Mesendoderm (in vitro differentiated cells): ENCODE measurements at regions not wholly inside any gene's neighbourhood (a gene's known extent, or its start where the extent isn't known, plus 50 kb on each side); places are given as distances from the start of the nearest gene placed in this dataset.

Experiments used
- DNase-seq: peaks from one replicate; pipeline ENCODE4 v3.0.0; 2013
- H2AK5ac ChIP-seq: 2 replicates; pipeline ENCODE4 v1.6.1; 2013; ENCODE audit warnings: low read length, inconsistent platforms
- H2BK120ac ChIP-seq: 2 replicates; pipeline ENCODE4 v1.6.1; 2013; ENCODE audit warnings: low read depth, mild to moderate bottlenecking, low read length, moderate library complexity, mixed read lengths
- H2BK15ac ChIP-seq: replicated peaks from 2 replicates; pipeline ENCODE4 v1.6.1; 2013; ENCODE audit warnings: low read depth, mild to moderate bottlenecking, moderate library complexity
- H2BK5ac ChIP-seq: 2 replicates; pipeline ENCODE4 v1.6.1; 2013; ENCODE audit warnings: low read length, inconsistent platforms
- H3K18ac ChIP-seq: 2 replicates; pipeline ENCODE4 v1.6.1; 2013; ENCODE audit warnings: mild to moderate bottlenecking, low read length, mixed read lengths
- H3K23ac ChIP-seq: one replicate; pipeline ENCODE4 v1.6.1; 2013; ENCODE audit warnings: low read length
- H3K27ac ChIP-seq: 2 replicates; pipeline ENCODE4 v1.5.1; 2013; ENCODE audit warnings: low read depth, mild to moderate bottlenecking, inconsistent platforms, low read length, moderate library complexity
- H3K27me3 ChIP-seq: 2 replicates; pipeline ENCODE4 v1.6.1; 2013; ENCODE audit warnings: low read length, control low read depth, mild to moderate bottlenecking, inconsistent platforms; ENCODE audit not compliant: insufficient read depth, poor library complexity
- H3K36me3 ChIP-seq: 2 replicates; pipeline ENCODE4 v1.6.1; 2013; ENCODE audit warnings: low read length, inconsistent platforms; ENCODE audit not compliant: control insufficient read depth, insufficient read depth
- H3K4ac ChIP-seq: one replicate; pipeline ENCODE4 v1.6.1; 2013; ENCODE audit warnings: low read depth, mild to moderate bottlenecking, low read length, moderate library complexity
- H3K4me1 ChIP-seq: 2 replicates; pipeline ENCODE4 v1.6.1; 2013; ENCODE audit warnings: low read depth, low read length, inconsistent platforms; ENCODE audit not compliant: control insufficient read depth
- H3K4me2 ChIP-seq: 2 replicates; pipeline ENCODE4 v1.6.1; 2013; ENCODE audit warnings: low read length
- H3K4me3 ChIP-seq: 2 replicates; pipeline ENCODE4 v1.5.1; 2013; ENCODE audit warnings: mild to moderate bottlenecking, low read length
- H3K56ac ChIP-seq: one replicate; pipeline ENCODE4 v1.6.1; 2013; ENCODE audit warnings: low read length
- H3K79me1 ChIP-seq: 2 replicates; pipeline ENCODE4 v1.6.1; 2013; ENCODE audit warnings: low read length, inconsistent platforms
- H3K79me2 ChIP-seq: 2 replicates; pipeline ENCODE4 v1.6.1; 2013; ENCODE audit warnings: mild to moderate bottlenecking, low read length; ENCODE audit not compliant: control insufficient read depth, insufficient read depth
- H3K9ac ChIP-seq: 2 replicates; pipeline ENCODE4 v1.6.1; 2013; ENCODE audit warnings: low read length, inconsistent platforms
- H4K5ac ChIP-seq: one replicate; pipeline ENCODE4 v1.6.1; 2013; ENCODE audit warnings: low read length
- H4K8ac ChIP-seq: one replicate; pipeline ENCODE4 v1.6.1; 2013; ENCODE audit warnings: low read depth, mild to moderate bottlenecking, control low read depth, low read length, moderate library complexity
- WGBS: extraction: QIAGEN DNeasy Blood & Tissue Kit; methylation state at CpG from one replicate; pipeline ENCODE4 v1.1.7; 2013; ENCODE audit warnings: low lambda C conversion rate, missing lambda C conversion rate; ENCODE audit not compliant: insufficient coverage; ENCODE audit errors: extremely low coverage; 5-methylcytosine and 5-hydroxymethylcytosine counted together

DNA sequence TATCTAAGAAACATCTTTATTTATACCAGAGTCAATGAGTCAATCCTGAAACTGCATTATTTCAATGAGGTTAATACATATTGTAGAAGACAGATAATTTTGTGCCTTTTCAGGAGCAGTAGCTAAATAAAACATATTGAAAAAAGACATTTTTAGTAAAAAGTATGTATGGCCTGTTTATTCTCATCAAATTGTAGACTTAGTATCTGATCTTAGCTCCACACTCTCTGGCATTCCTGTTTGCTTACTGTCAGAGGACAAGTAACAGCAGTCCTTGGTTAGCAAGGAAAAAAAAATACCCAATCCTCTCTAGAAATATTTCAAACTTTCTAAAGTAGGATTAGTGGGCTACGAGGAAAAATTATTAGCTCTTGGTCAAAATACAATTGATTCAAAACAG, 50.5 kb upstream of the GUCY1A1 start:
- no peaks in the 10 kb centered on the region for H3K79me1 ChIP-seq
- H3K27me3 ChIP-seq, result no peaks in the 10 kb centered on the region
- no peak overlapping the region for H4K8ac ChIP-seq
- no peak overlapping the region for H2BK15ac ChIP-seq
- H3K27ac ChIP-seq, result no peak overlapping the region
- no CpG with 5 or more reads among the region's 1 CpG for WGBS
- H3K9ac ChIP-seq, result no peak overlapping the region
- no peak for DNase-seq
- H2BK5ac ChIP-seq, result no peak overlapping the region
- no peak overlapping the region for H3K4ac ChIP-seq
- H3K4me3 ChIP-seq, result no peak overlapping the region
- H4K5ac ChIP-seq, result no peak overlapping the region
- no peaks in the 10 kb centered on the region for H3K36me3 ChIP-seq
- no peak overlapping the region for H2AK5ac ChIP-seq
- H3K4me1 ChIP-seq, result no peaks in the 10 kb centered on the region
- H3K4me2 ChIP-seq, result no peak overlapping the region
- H3K56ac ChIP-seq, result no peak overlapping the region
- no peak overlapping the region for H3K23ac ChIP-seq
- no peak overlapping the region for H3K18ac ChIP-seq
- H2BK120ac ChIP-seq, result no peak overlapping the region
- H3K79me2 ChIP-seq, result no peaks in the 10 kb centered on the region

DNA sequence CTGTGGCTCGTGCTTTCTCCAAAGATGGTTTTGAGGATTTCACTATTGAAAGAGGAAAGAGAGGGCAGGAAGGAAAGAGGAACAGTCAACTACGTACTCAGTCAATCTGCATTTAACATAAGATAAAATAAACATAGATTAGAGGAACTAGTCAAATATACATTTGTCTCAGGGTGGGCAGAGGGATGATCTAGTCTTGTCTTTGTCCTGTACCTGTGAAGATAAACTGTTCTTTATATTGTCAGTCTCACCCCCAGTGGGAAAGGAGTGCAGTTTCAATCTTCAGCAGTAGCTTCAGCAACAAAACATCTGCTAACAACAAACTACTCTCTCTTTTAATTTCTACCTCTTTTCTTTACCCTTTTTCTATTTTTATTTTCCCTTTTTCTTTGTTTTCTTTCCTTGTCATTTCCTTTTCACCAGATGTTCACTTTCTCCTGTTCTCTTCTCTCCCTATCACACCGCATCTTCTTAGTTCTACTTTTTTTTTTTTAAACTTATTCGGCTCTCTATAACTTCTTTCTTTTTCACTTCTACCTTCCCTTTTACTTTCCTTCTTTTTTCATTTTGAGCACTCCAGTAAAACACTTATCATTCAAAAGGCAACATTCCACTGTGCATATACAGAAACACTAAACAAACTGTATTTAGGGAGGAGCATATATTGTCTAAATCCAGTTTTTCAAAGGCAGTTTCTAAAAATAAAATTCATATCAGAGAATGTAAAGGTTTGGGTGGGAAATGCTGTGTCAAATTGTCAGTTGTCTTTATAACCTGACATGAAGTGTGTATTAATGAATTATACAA, 51.4 kb upstream of the GUCY1A1 start:
- Histone ChIP-seq H3K4ac (no peak overlapping the region), H3K27ac (no peak overlapping the region)

DNA sequence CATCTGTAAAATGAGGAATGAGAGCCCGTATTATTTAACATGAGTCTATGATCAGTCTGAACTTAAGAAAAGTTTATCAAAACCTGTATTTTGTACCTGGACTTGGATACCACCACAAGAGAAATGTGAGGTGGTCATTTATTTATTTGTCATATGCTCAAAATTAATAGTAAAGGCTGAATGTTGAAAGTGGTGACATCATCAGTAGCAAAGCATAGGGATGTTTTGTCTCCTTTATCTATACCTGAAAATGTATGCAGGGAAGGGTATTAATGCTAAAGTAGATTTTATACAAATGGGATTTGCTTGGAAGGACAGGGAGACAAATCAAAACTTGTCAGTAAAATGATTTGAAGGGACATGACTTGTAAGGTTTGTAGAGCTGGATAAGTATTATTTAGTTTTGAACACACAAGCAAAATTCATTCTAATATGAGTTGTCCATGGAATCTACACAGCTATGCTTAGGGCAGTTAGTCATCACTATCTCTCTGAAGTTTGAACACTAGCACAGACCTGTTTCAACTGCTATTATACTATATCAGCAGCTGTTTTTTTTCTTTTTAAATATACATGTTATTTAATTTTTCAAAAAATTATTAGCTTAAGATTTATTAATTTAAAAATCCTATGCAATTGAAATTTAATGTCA, 52.4 kb upstream of the GUCY1A1 start:
- Histone ChIP-seq H2BK5ac (no peak overlapping the region), H2AK5ac (no peak overlapping the region), H3K4ac (no peak overlapping the region), H2BK15ac (no peak overlapping the region), H4K8ac (no peak overlapping the region), H3K79me1 (no peaks in the 10 kb centered on the region), H3K79me2 (no peaks in the 10 kb centered on the region), H3K56ac (no peak overlapping the region), H3K4me2 (no peak overlapping the region), H3K27ac (no peak overlapping the region), H3K9ac (no peak overlapping the region), H2BK120ac (no peak overlapping the region), H4K5ac (no peak overlapping the region), H3K36me3 (no peaks in the 10 kb centered on the region), H3K27me3 (no peaks in the 10 kb centered on the region), H3K4me1 (no peaks in the 10 kb centered on the region), H3K23ac (no peak overlapping the region), H3K18ac (no peak overlapping the region), H3K4me3 (no peak overlapping the region)
- no CpG with 5 or more reads among the region's 1 CpG for WGBS
- DNase-seq, result no peak

More for the DNA sequence above, 51.4 kb upstream of the GUCY1A1 start:
- no peaks in the 10 kb centered on the region for H3K79me2 ChIP-seq
- H4K5ac ChIP-seq, result no peak overlapping the region
- no peak overlapping the region for H2BK15ac ChIP-seq
- H3K4me2 ChIP-seq, result no peak overlapping the region
- no peaks in the 10 kb centered on the region for H3K27me3 ChIP-seq
- no peak overlapping the region for H4K8ac ChIP-seq
- H3K9ac ChIP-seq, result no peak overlapping the region
- 100% methylated on average over 2 of the region's 4 CpGs for WGBS
- H2AK5ac ChIP-seq, result no peak overlapping the region
- no peak overlapping the region for H3K18ac ChIP-seq
- no peak overlapping the region for H3K4me3 ChIP-seq
- no peaks in the 10 kb centered on the region for H3K4me1 ChIP-seq
- H2BK5ac ChIP-seq, result no peak overlapping the region
- H3K36me3 ChIP-seq, result no peaks in the 10 kb centered on the region
- H2BK120ac ChIP-seq, result no peak overlapping the region
- H3K23ac ChIP-seq, result no peak overlapping the region
- DNase-seq, result no peak
- H3K79me1 ChIP-seq, result no peaks in the 10 kb centered on the region
- H3K56ac ChIP-seq, result no peak overlapping the region

DNA sequence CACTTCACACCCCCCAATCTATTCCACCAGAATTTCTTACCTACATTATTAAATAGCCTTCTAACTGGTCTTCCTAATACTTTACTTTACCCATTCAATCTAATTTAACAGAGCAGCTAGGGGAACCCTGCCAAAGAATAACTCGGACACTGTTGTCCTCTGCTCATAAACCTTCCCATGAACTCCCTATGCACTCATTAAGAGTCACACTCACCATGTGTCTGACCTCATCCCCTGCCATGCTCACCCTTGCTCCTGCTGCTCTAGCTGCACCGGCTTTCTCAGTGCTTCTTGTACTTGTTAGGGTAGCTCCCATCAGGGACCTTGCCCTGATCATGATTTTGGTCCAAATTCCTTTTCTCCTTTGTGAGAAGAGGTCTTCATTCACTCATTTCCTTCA, 54.6 kb upstream of the GUCY1A1 start:
- no peak overlapping the region for H3K56ac ChIP-seq
- no peak overlapping the region for H4K8ac ChIP-seq
- H3K79me1 ChIP-seq, result no peaks in the 10 kb centered on the region
- H3K9ac ChIP-seq, result no peak overlapping the region
- H3K4me2 ChIP-seq, result no peak overlapping the region
- no peak overlapping the region for H2BK5ac ChIP-seq
- no peak overlapping the region for H2BK120ac ChIP-seq
- no peak overlapping the region for H3K4ac ChIP-seq
- H3K18ac ChIP-seq, result no peak overlapping the region
- H2BK15ac ChIP-seq, result no peak overlapping the region
- no CpG with 5 or more reads among the region's 2 CpGs for WGBS
- no peak overlapping the region for H2AK5ac ChIP-seq
- no peaks in the 10 kb centered on the region for H3K79me2 ChIP-seq
- H3K36me3 ChIP-seq, result no peaks in the 10 kb centered on the region
- H3K4me3 ChIP-seq, result no peak overlapping the region
- H3K27ac ChIP-seq, result no peak overlapping the region
- H3K4me1 ChIP-seq, result no peaks in the 10 kb centered on the region
- H4K5ac ChIP-seq, result no peak overlapping the region
- DNase-seq, result no peak
- no peaks in the 10 kb centered on the region for H3K27me3 ChIP-seq
- H3K23ac ChIP-seq, result no peak overlapping the region

GRCh38 chr4:155611501-155611900, 55.1 kb upstream of the GUCY1A1 start:
- no peak for DNase-seq
- H3K4me1 ChIP-seq, result no peaks in the 10 kb centered on the region
- WGBS, result no CpG with 5 or more reads among the region's 4 CpGs

More at GRCh38 chr4:155611501-155611900, 55.1 kb upstream of the GUCY1A1 start:
- Histone ChIP-seq H3K4ac (no peak overlapping the region), H3K27ac (no peak overlapping the region), H3K18ac (no peak overlapping the region), H4K8ac (no peak overlapping the region), H2AK5ac (no peak overlapping the region), H3K56ac (no peak overlapping the region), H3K79me2 (no peaks in the 10 kb centered on the region), H4K5ac (no peak overlapping the region), H3K4me2 (no peak overlapping the region), H3K23ac (no peak overlapping the region), H3K27me3 (no peaks in the 10 kb centered on the region), H2BK120ac (no peak overlapping the region), H2BK5ac (no peak overlapping the region), H3K36me3 (no peaks in the 10 kb centered on the region), H3K4me3 (no peak overlapping the region), H3K79me1 (no peaks in the 10 kb centered on the region), H2BK15ac (no peak overlapping the region), H3K9ac (no peak overlapping the region)
